Testis (tissue), 2 donors: ENCODE measurements at regions not wholly inside any gene's neighbourhood (a gene's known extent, or its start where the extent isn't known, plus 50 kb on each side); places are given as distances from the start of the nearest gene placed in this dataset.

Experiments used
- POLR2A ChIP-seq: fragments of 450-650 bp; IDR thresholded peaks from one replicate; pipeline ENCODE4 v1.6.1; 2017; ENCODE audit warnings: antibody characterized with exemption, mild to moderate bottlenecking, moderate library complexity
- TF ChIP-seq, protein P1 (sequence below), 3 experiments: fragments of 450-650 bp in 2 of 3; fragments of 200-600 bp in 1 of 3; sonication (generic) in 1 of 3; IDR thresholded peaks; one replicate each; pipeline ENCODE4 v1.5.1; 2016 to 2019; ENCODE audit warnings: antibody characterized with exemption in 3 of 3, mild to moderate bottlenecking in 2 of 3, moderate library complexity in 1 of 3

DNA sequence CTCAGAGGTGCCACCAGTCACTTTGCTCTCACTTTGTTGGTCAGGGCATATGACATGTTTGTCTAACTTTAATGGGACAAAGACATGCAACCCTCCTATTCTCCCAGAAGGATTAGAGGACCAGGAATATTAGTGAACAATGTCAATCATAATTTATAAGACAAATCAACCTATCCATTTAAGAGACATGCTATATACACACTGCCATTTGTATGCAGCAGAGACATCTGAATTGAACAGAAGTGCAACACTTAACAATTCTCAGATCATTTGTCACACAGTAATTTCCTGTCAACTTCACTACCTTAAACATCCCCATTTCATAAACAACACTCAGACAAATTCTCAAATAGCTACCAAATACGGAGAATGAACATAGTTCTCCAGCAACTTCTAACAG is 273.6 kb upstream of the RGMB start:
- TF ChIP-seq, protein P1, sequence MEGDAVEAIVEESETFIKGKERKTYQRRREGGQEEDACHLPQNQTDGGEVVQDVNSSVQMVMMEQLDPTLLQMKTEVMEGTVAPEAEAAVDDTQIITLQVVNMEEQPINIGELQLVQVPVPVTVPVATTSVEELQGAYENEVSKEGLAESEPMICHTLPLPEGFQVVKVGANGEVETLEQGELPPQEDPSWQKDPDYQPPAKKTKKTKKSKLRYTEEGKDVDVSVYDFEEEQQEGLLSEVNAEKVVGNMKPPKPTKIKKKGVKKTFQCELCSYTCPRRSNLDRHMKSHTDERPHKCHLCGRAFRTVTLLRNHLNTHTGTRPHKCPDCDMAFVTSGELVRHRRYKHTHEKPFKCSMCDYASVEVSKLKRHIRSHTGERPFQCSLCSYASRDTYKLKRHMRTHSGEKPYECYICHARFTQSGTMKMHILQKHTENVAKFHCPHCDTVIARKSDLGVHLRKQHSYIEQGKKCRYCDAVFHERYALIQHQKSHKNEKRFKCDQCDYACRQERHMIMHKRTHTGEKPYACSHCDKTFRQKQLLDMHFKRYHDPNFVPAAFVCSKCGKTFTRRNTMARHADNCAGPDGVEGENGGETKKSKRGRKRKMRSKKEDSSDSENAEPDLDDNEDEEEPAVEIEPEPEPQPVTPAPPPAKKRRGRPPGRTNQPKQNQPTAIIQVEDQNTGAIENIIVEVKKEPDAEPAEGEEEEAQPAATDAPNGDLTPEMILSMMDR (IDR thresholded peaks at IDR 0.05): no peak
- no peak for TF ChIP-seq POLR2A
